WTC11 (cell line): ENCODE measurements at regions not wholly inside any gene's neighbourhood (a gene's known extent, or its start where the extent isn't known, plus 50 kb on each side); places are given as distances from the start of the nearest gene placed in this dataset.

Experiments
- CREM ChIP-seq: sonication (generic); formaldehyde crosslinking; IDR thresholded peaks from 2 replicates; pipeline ENCODE4 v1.8.1; 2022; ENCODE audit warnings: mild to moderate bottlenecking, missing genetic modification reagents, moderate library complexity
- CTCF ChIP-seq: fragments of 200-600 bp; IDR thresholded peaks from 2 replicates; pipeline ENCODE4 v1.8.0; 2022; ENCODE audit warnings: antibody characterized with exemption
- ELF4 ChIP-seq: sonication (generic); formaldehyde crosslinking; IDR thresholded peaks from 2 replicates; pipeline ENCODE4 v1.8.1; 2022; ENCODE audit warnings: low read depth, mild to moderate bottlenecking, moderate library complexity, missing genetic modification reagents
- HMGA2 ChIP-seq: fragments of 250-450 bp; sonication (Bioruptor Pico); IDR thresholded peaks from 2 replicates; pipeline ENCODE4 v1.4.0; 2021; ENCODE audit warnings: mild to moderate bottlenecking, moderate library complexity
- JUN ChIP-seq: sonication (generic); formaldehyde crosslinking; IDR thresholded peaks from 2 replicates; pipeline ENCODE4 v1.8.0; 2023; ENCODE audit warnings: mild to moderate bottlenecking, missing genetic modification reagents
- NFYB ChIP-seq: sonication (generic); formaldehyde crosslinking; conservative IDR thresholded peaks from 2 replicates; pipeline ENCODE4 v1.8.0; 2022; ENCODE audit warnings: low read depth, missing genetic modification reagents
- NR1H2 ChIP-seq: sonication (generic); formaldehyde crosslinking; IDR thresholded peaks from 2 replicates; pipeline ENCODE4 v1.9.0; 2021; ENCODE audit warnings: mild to moderate bottlenecking, moderate library complexity, missing genetic modification reagents
- SP1 ChIP-seq: sonication (generic); formaldehyde crosslinking; conservative IDR thresholded peaks from 2 replicates; pipeline ENCODE4 v1.8.1; 2022; ENCODE audit warnings: missing genetic modification reagents
- TCF7 ChIP-seq: sonication (generic); formaldehyde crosslinking; IDR thresholded peaks from 2 replicates; pipeline ENCODE4 v1.8.0; 2022; ENCODE audit warnings: mild to moderate bottlenecking, low read depth, missing genetic modification reagents, moderate library complexity
- ZBTB43 ChIP-seq: sonication (generic); formaldehyde crosslinking; IDR thresholded peaks from 2 replicates; pipeline ENCODE4 v1.8.1; 2023; ENCODE audit warnings: mild to moderate bottlenecking, missing genetic modification reagents
- ZNF232 ChIP-seq: sonication (generic); formaldehyde crosslinking; IDR thresholded peaks from 2 replicates; pipeline ENCODE4 v1.8.0; 2022; ENCODE audit warnings: mild to moderate bottlenecking, missing genetic modification reagents
- TF ChIP-seq, protein P1 (sequence below): sonication (generic); formaldehyde crosslinking; IDR thresholded peaks from 2 replicates; pipeline ENCODE4 v1.8.0; 2022; ENCODE audit warnings: mild to moderate bottlenecking, missing genetic modification reagents
- TF ChIP-seq, protein P2 (sequence below): sonication (generic); formaldehyde crosslinking; IDR thresholded peaks from 2 replicates; pipeline ENCODE4 v1.8.1; 2023; ENCODE audit warnings: mild to moderate bottlenecking, missing genetic modification reagents, moderate library complexity

- TF ChIP-seq JUN (CRISPR knock-in tag) = no peak
- TF ChIP-seq CTCF = no peak
- TF ChIP-seq SP1 = no peak
- TF ChIP-seq ZNF232 (CRISPR knock-in tag) = no peak
- TF ChIP-seq NR1H2 (CRISPR knock-in tag) = no peak
- no peak for TF ChIP-seq HMGA2 (CRISPR knock-in tag)
- TF ChIP-seq CREM (CRISPR knock-in tag) = no peak
- TF ChIP-seq ZBTB43 (CRISPR knock-in tag) = no peak
- no peak for TF ChIP-seq TCF7
- TF ChIP-seq, protein P1, sequence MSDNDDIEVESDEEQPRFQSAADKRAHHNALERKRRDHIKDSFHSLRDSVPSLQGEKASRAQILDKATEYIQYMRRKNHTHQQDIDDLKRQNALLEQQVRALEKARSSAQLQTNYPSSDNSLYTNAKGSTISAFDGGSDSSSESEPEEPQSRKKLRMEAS (CRISPR knock-in tag) = no peak
- TF ChIP-seq, protein P2, sequence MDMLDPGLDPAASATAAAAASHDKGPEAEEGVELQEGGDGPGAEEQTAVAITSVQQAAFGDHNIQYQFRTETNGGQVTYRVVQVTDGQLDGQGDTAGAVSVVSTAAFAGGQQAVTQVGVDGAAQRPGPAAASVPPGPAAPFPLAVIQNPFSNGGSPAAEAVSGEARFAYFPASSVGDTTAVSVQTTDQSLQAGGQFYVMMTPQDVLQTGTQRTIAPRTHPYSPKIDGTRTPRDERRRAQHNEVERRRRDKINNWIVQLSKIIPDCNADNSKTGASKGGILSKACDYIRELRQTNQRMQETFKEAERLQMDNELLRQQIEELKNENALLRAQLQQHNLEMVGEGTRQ = no peak
- TF ChIP-seq ELF4 = no peak
- no peak for TF ChIP-seq NFYB (CRISPR knock-in tag)
Measured at GRCh38 chr18:56374007-56374655, 264.3 kb downstream of the TXNL1 start.
